Left forelimb (tissue), 1 donor: ENCODE measurements at regions not wholly inside any gene's neighbourhood (a gene's known extent, or its start where the extent isn't known, plus 50 kb on each side); places are given as distances from the start of the nearest gene placed in this dataset.

Experiments used
- DNase-seq: peaks from one replicate; pipeline ENCODE4 v3.0.0-alpha.2; 2018; ENCODE audit warnings: low spot score

GRCh38 chr12:126708492-126708896 is 1558.5 kb upstream of the TMEM132C start:
- no peak for DNase-seq

- no peak for DNase-seq
These were observed 1548.6 kb upstream of the TMEM132C start for GRCh38 chr12:126718365-126718764.

- DNase-seq = no peak
These were observed 1546.9 kb upstream of the TMEM132C start for GRCh38 chr12:126719912-126720705.

- DNase-seq = no peak
These were observed 1540.3 kb upstream of the TMEM132C start for GRCh38 chr12:126726481-126727217.

- no peak for DNase-seq
These were observed 1539.5 kb upstream of the TMEM132C start for GRCh38 chr12:126727218-126728075.

- no peak for DNase-seq
These were observed 1532.7 kb upstream of the TMEM132C start for GRCh38 chr12:126734296-126734695.

GRCh38 chr12:126734710-126735109 is 1532.3 kb upstream of the TMEM132C start:
- DNase-seq = no peak

- DNase-seq = no peak
These were observed 1525.3 kb upstream of the TMEM132C start for GRCh38 chr12:126741536-126742240.

GRCh38 chr12:126742241-126742641 is 1524.7 kb upstream of the TMEM132C start:
- DNase-seq = peak; percentile 76

- no peak for DNase-seq
These were observed 1519.3 kb upstream of the TMEM132C start for GRCh38 chr12:126747530-126748149.

GRCh38 chr12:126752021-126752420 is 1514.9 kb upstream of the TMEM132C start:
- no peak for DNase-seq

- DNase-seq = no peak
These were observed 1509.6 kb upstream of the TMEM132C start for GRCh38 chr12:126757326-126757725.

- DNase-seq = no peak
These were observed 1506.9 kb upstream of the TMEM132C start for GRCh38 chr12:126760092-126760491.

- no peak for DNase-seq
These were observed 1505.5 kb upstream of the TMEM132C start for GRCh38 chr12:126761420-126761819.

GRCh38 chr12:126762150-126762549 is 1504.8 kb upstream of the TMEM132C start:
- no peak for DNase-seq

GRCh38 chr12:126763359-126763758 is 1503.6 kb upstream of the TMEM132C start:
- DNase-seq = no peak

- no peak for DNase-seq
These were observed 1499.6 kb upstream of the TMEM132C start for GRCh38 chr12:126767334-126767733.

- no peak for DNase-seq
These were observed 1498.5 kb upstream of the TMEM132C start for GRCh38 chr12:126768517-126768916.

- DNase-seq = no peak
These were observed 1496.8 kb upstream of the TMEM132C start for GRCh38 chr12:126770188-126770587.

- DNase-seq = no peak
These were observed 1494.7 kb upstream of the TMEM132C start for GRCh38 chr12:126772171-126772864.

GRCh38 chr12:126773012-126773411 is 1494.0 kb upstream of the TMEM132C start:
- DNase-seq = no peak
